Astrocyte of the hippocampus (primary cell): ENCODE measurements at regions not wholly inside any gene's neighbourhood (a gene's known extent, or its start where the extent isn't known, plus 50 kb on each side); places are given as distances from the start of the nearest gene placed in this dataset.
A peak's percentile ranks its signal among the peaks of the same experiment; 100 is the strongest.

ENCODE experiments used
- DNase-seq: peaks from one replicate; pipeline ENCODE4 v3.0.0; 2011; ENCODE audit warnings: low read depth, low spot score

DNA sequence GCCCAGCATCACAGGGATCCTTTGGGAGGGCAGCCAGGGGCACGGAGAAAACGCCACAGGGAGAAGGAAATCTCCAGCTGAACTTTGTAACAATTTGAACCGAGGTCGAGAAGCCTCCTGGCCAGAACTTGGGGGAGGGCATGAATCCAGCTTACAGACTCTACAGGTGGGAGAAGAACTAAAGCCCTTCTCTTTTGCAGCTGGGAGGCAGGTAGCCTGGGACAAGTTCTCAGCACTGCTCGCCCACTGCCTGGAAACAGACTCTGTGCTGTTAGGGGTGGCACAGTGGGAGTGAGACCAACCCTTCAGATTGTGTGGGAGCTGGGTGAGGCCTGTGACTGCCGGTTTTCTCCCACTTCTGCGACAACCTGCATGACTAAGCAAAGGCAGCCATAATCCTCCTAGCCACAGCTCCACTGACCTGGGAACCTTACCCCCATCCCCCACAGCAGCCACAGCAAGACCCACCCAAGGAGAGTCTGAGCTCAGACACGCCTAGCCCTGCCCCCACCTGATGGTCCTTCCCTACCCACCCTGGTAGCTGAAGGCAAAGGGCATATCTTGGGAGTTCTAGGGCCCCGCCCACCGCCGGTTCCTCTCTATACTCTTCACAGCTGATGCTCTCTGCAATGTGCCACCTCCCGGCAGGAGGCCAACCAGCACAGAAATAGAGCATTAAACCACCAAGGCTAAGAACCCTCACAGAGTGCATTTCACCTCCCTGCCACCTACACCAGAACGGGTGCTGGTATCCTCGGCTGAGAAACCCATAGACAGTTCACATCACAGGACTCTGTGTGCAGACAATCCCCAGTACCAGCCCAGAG lies 136.0 kb upstream of the SIX2 start:
- DNase-seq, result no peak

DNA sequence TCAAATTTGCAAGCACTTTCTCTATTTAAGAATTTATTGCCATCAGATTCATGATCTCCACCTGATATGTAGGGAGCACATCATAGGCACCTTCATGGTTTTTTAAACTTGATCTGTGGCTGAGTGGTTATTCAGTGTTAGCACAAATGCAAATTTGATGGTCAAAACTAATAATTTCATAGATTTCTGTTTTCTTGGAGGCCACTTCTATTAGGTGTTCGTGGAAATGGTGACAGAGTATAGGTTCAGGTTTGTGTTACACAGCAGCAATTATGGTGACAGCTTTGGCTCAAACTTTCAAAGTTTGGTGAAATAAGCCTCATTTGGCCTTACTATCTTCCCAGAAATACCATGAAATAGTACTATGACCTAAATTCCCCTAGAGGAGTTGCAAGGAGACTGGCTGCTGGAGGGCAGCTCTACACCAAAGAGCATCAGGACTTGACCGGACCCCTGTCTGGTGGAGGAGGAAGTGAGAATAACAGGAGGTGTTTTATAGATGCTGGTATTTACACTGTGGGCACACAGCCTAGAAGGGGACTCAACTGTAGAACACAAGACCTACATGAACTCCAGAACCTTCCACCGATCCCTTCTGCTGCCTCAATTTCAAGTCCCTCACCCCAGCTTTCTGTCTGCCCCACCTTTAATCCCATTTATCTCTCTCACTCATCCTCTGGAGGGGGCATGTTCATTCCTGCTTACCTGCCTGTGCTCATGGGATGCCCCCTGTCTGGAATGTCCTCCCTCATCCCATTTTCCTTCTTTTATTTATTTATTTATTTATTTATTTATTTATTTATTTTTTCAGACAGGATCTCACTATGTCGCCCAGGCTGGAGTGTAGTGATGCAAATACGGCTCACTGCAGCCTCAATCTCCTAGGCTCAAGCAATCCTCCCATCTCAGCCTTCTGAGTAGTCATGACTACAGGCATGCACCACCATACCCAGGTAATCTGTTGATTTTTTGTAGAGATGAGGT lies 132.9 kb upstream of the SIX2 start:
- DNase-seq, result no peak

DNA sequence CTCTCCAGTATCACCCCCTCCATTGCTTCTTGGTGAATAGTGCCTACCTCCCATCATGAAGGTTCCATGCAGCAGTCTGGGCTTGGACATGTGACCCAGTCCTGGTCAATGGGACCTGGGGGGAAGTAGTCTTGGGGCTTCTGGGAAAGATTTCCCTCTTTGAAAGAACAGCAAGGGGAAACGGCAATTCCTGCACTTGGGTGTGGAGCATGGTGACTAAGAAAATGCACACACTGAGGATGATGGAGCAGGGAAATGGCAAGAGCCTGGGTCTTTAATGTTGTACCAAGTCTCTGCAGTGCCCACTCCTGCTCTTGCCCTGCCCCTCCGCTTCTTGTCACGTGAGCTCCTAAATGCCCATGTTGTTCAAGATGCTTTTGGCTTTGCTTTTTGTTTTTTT lies 131.4 kb upstream of the SIX2 start:
- DNase-seq, result no peak

DNA sequence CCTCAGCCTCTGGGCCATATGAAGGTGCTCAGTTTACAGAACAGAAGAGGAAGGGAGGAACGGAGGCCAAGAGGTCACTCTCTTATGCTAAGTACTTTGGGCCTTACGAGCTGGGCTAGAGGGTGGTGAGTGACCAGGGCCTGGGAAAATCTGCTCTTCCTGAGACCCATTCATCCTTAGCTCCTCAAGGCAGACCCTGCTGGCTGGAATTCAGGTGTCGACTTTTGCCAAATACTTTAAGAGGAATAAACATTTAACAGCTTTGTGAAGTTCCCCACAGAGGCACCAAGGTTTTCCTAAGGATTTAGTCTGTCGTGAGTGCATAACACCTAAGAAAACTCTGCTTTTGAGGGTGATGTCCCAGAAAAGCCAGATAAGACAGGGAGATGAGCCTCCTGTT lies 129.7 kb upstream of the SIX2 start:
- no peak for DNase-seq

DNA sequence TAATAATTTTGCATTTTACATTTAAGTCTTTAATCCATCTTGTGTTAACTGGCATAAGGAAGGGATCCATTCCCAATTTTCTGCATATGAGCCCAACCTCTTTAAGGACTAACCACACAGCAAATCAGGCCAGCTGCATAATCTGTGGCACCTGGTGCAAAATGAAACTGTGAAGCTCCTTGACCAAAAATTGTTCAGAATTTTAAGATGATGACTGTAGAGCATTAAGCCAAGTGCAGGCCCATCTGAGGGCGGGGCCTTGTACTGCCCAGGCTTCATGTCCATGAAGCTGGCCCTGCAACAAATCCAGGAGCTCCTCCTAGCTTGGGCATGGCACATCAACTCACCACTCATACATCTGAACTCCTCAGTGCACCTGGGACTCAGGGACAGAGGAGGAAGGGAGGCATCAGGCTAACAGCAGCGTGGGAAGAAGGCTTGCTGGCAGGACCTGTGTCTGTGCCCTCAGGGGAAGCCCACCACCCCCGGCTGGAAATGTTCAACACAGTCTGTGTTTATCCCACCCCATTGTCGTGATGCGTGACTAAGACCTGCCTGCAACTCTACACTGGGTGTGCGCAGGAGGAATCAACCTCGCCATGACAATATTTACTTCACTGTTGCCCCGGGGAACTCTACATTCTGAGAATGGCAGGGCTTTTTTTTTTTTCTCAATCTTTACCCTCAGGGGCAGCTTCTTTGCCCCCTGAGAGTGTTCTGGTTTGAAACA lies 128.9 kb upstream of the SIX2 start:
- DNase-seq, result no peak

DNA sequence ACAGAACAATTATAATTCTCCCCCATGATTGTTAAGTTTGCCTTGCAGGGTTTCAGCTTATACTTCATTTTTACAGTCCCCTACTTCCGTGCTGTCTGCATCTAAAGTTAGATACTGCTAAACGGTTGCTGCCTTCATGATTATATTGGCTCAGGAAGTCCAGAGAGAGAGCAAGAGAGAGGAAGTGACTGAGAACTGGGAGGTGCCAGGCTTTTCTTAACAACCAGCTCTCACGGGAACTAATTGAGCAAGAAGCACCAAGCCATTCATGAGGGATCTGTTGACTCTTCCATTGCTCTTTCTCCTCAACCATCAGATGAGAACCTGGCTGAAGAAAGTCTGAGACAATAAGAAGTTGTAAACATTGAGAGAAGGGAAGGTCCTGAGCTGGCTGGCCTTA lies 125.5 kb upstream of the SIX2 start:
- no peak for DNase-seq

DNA sequence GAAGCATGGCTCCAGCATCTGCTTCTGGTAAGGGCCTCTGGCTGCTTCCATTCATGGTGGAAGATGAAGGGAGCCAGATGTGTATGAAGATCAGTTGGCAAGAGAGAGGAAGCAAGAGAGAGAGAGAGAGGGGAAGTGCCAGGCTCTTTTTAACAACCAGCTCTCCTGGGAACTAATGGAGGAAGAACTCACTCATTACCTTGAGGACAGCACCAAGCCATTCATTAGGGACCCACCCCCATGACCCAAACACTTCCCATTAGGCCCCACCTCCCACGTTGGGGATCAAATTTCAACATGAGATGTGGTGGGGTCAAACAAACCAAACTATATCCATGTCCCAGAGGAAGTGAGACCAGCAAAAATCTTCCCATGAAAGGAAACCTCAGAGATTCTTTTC lies 124.8 kb upstream of the SIX2 start:
- no peak for DNase-seq

DNA sequence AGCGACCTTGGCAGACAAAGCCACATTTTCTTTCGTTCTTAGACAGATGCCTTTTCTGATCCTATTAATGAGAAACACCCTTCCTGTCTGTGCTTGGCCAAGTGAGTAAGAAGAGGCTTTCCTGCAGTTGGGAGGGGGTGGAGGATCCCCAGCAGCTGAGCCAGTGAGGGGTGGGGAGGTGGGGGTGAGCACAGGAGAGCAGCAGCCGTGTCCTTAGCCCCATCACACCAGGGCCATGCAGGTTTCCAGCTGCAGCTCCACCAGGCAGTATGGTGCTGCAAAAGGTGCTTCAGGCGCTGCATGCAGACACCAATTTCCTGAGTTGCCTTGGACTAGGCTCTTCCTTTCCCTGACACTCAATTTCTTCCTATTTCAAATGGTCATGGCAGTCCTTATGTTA lies 123.3 kb upstream of the SIX2 start:
- no peak for DNase-seq

DNA sequence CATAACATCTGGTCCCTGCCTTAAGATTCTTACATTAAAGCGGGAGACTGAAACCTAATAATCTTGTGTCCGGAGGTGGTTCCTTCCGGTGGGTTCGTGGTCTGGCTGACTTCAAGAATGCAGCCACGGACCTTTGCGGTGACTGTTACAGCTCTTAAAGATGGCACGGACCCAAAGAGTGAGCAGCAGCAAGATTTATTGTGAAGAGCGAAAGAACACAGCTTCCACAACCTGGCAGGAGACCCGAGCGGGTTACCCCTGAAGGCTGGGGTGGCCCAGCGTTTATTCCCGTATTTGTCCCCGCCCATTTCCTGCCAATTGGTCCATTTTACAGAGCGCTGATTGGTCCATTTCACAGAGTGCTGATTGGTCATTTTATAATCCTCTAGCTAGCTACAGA lies 122.3 kb upstream of the SIX2 start:
- DNase-seq, result peak; percentile 52

DNA sequence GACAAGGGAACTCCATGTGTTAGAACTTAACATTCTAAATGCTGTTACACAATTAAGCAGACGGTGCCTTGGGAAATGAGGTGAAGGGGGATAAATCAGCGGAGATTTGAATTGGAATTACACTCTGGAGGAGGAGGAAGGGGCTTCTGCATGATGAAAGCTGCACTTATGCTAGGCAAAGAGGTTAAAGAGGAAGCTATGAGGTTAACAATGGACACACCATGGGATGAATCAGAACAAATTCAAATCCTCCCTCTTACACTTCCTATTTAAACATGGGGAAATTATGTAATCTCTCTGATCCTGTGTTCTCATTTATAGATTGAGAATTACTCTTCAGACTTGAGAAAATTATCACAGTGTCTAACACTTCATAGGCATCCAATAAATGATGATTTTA lies 121.5 kb upstream of the SIX2 start:
- DNase-seq, result no peak

DNA sequence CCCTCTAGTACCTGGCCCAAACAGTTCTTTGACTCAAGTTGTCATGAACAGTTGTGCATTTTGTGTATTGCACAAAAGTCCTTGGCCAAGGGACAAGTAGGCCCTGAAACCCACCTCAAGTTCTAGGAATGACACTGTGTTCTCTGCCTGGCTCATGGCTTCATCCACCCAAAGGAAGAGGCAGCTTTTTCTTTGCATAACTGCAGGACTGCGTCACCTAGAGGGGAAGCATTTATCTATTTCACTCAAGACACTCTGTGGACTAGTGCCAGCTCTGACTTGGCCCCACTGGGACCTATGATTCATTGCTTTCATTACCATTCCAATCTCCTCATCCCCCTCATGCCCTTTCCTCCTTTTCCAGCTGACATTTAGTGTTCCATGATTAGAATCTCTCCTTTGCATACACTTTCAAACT lies 119.3 kb upstream of the SIX2 start:
- peak; percentile 86 for DNase-seq

DNA sequence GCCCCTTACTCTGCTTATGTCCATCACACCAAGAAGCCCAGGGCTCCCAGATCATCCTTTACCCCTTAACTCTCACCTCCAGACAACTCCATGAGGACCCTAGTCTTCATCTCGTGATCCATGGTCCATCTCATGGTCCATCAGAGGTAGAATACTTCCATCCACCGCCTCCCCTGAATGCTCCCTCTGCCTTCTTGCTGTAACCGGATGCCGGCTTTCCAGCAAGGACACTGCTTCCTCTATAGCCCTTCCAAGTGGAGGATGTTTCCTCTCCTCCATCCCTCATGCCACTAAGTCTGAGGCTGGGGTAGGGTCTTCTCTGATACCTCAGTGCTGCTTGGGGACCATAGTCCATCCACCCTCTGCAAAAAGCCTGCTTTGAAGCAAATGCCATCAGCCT lies 118.6 kb upstream of the SIX2 start:
- DNase-seq, result no peak

DNA sequence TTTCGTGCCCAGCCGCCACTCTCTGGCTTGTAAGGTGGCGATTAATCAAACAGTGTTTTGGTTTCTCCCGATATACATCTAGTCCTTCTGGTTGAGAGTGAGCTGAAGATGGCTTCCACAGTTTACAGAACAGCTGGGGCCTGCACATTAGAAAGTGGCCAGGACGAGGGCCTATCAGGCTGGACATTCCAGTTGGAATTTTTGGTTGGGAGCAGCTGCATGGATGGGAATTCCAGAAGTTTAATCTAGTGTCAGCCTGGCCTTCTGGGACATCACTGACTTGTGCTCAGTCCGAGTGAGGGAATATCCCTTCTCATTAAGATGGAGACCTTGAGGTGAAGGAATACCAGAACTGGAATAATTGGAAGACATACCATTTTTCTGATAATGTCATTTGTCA lies 118.1 kb upstream of the SIX2 start:
- no peak for DNase-seq

DNA sequence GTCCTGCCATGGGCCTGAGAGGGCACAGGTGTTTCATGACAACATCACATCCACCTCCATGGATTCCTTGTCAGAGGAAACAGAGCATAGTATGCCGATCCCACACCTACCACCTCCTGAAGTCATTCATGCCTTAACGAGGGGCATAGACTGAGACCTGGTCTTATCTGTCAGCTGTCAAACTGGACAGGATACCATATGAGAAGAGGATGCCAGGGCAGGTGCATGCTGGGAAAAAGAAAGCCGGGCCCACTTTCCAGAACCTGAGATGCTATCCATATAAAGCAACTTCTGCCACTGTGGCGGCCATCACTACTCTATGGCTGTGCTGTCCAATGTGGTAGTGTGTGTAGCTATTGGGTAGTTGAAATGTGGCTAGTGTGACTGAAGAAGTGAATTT lies 116.0 kb upstream of the SIX2 start:
- no peak for DNase-seq

DNA sequence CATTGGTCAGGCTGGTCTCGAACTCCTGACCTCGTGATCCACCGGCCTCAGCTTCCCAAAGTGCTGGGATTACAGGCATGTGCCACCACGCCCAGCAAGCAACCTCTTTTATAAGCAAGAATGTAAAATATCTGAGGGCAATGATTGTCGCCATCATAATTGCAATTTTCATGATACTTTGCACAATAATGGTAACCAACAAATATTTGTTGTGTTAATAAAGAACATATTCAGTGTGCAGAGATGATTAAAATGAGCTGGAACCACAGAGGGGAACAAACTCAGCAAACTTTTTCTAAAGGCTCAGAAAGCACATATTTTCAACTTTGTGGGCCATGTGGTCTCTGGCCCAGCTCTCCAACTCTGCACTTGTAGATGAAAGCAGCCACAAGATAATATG lies 115.2 kb upstream of the SIX2 start:
- peak; percentile 32 for DNase-seq

DNA sequence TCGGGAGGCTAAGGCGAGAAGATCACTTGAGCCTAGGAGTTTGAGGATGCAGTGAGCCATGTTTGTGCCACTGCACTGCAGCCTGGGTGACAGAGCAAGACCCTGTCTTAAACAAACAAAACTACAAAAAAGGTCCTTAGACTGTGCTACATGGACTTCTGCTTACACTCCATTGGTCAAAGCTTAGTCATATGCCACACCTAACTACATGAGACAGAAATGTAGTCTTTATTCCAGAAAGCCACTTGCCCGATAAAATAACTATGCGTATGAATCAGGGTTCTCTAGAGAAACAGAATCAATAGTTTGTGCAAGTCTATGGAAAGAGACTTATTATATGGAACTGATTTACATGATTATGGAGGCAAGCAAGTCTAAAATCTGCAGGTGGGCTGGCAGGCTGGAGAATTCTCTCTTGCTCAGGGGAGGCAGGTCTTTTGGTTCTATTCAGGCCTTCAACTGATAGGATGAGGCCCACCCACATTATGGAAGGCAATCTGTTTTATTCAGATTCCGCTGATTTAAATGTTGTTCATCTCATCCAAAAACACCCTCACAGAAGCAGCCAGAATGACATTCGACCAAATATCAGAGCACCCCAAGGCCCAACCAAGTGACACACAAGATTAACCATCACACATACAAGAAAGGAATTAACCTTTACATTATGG lies 114.4 kb upstream of the SIX2 start:
- DNase-seq, result no peak

DNA sequence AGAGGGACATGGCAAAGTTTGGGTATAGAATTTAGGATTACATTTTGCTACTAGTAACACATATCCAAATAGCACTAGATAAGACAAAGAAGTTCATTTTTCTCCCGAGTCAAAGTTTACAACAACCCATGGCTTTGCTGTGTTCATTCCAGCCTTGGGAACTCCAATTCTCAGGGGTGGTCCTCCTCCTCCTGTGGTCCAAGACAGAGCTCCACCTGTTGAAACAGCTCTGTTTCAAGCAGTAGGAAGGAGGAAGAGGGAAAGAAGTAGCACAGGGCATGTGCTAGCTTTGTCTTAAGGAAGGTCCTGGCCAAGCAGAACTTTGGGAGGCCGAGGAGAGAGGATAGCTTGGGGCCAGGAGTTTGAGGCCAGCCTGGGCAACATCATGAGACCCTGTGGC lies 113.8 kb upstream of the SIX2 start:
- DNase-seq, result no peak

DNA sequence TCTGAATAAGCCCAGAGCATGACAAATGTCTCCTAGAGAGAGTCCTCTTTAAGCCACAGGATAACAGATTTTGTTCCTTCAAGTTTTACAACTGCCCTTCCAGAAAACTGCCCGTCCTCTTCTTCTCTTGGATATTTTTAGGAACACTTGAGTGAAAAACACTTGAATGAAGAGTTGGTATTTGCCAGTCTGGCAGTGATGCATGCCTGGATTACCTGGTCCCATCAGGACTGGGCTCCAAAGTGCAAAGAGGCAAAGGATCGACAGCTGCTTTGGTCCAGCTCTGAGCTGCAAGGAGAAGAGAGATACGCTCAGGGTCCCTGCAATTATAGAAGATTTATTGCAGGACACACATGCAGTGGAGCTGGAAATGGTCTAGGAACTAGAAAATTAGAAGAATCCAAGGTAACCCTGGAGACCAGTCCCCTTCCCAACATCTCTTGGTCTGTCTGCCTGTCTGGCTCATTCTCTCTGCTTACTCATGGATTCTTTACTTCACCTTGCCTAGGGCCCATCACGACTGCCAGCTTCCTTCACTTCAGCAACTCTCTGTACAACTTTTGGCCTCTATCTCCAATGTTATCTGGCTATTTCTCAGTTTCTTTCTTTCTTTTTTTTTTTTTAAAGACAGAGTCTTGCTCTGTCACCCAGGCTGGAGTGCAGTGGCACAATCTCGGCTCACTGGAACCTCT lies 112.1 kb upstream of the SIX2 start:
- peak; percentile 11 for DNase-seq

DNA sequence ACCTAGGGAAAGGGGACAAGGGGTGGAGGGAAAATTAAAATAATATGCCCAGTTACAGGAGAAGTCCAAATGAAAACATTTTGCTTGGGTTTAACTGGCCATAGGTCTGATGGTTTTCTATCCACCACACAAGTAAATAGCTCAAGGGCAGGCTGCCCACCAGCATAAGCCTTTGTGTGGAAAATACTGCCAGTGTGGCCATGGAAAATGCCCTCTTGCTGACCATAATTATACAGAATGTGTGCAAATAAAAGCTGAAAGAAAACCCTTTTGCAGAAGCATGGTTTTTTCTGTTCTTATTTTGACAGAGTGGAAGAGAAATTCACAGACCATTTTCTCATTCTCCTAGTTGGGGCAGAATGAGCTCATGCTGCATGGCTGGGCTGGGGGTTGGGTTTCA lies 111.3 kb upstream of the SIX2 start:
- DNase-seq, result peak; percentile 73

DNA sequence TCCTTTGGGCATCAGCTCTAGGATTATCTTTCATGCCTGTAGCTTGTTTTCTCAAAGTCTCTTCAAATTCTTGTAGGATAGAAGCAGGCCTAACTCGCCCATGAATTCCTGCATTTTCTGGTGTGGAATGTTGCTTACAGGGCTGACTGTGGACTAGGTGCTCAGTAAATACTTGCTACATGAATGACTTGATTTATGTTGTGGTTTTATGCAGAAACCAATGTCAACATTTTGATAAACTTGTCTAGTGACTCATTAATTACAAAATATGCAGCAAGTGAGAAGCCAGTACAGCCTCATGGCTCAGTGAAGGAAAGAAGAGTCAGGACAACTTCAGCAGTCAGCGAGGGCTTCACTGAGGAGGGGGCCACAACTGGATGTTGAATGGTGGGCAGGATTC lies 110.6 kb upstream of the SIX2 start:
- peak; percentile 87 for DNase-seq

DNA sequence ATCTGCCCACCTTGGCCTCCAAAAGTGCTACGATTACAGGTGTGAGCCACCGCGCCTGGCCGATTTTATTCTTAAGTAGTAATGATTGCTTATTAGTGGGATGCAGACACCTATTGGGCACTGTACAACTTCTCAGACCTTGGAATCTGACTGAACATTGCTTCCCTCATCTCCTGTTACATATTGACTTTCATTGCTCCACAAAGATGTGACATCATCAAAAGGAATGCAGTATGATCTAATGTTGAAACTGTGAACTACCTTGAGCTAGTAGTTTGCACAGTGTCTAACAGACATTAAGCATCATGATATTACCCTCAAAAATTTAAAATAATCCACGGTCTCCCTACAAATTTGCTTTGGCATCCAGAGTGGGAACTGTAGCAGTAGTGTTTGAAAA lies 109.8 kb upstream of the SIX2 start:
- DNase-seq, result peak; percentile 57
